ENCODE measurements at regions not wholly inside any gene's neighbourhood (a gene's known extent, or its start where the extent isn't known, plus 50 kb on each side); places are given as distances from the start of the nearest gene placed in this dataset.

DNA sequence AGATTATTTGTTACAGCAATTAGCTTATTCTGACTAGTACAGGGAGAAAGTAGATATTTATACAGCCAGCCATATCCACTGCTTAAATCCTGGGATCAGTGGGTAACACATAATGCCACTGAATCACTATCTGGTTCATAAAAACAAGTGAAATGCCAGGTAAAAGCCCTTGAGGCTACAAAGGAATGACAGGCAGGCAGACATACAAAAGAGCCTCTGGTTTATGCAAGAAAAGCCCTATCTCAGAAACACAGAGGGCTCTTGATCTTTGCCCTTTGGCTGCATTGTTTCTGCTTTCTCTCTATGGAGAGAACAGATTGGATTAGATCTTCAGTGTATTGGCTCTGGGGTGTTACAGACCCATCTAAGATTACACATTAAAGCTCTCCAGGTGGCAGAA lies 115.4 kb upstream of the GADL1 start:
- no peaks in the 10 kb centered on the region for H4K20me1 ChIP-seq (ENCODE audit: insufficient read depth, low read length)
- H3K27ac ChIP-seq (ENCODE audit: low read depth, low read length, poor library complexity, severe bottlenecking), result no peak overlapping the region
- H3K4me3 ChIP-seq (ENCODE audit: low read depth, low read length, poor library complexity, severe bottlenecking), result no peak overlapping the region
- H3K9me2 ChIP-seq (ENCODE audit: low read depth, low read length), result no peaks in the 10 kb centered on the region
- H3K79me2 ChIP-seq (ENCODE audit: insufficient read depth, low read length), result no peaks in the 10 kb centered on the region
- no peak overlapping the region for H2AFZ ChIP-seq (ENCODE audit: low read length)
- H3K4me2 ChIP-seq (ENCODE audit: low read length), result no peak overlapping the region
- no peaks in the 10 kb centered on the region for H3K9me3 ChIP-seq (ENCODE audit: low read length)
- H3K36me3 ChIP-seq (ENCODE audit: insufficient read depth, low read length), result no peaks in the 10 kb centered on the region
- no peaks in the 10 kb centered on the region for H3K4me1 ChIP-seq (ENCODE audit: insufficient read depth, low read length, severe bottlenecking)
- no peaks in the 10 kb centered on the region for H3F3A ChIP-seq (ENCODE audit: insufficient read depth, low read length)
- TF ChIP-seq CTCF (IDR thresholded peaks at IDR 0.05; ENCODE audit: low read length), result no peak
- H3K9ac ChIP-seq (ENCODE audit: low read length), result no peak overlapping the region
- H3K27me3 ChIP-seq (ENCODE audit: insufficient read depth, low read length), result no peaks in the 10 kb centered on the region

- Histone ChIP-seq H3K27me3 (ENCODE audit: insufficient read depth, low read length) (no peaks in the 10 kb centered on the region), H3K36me3 (ENCODE audit: insufficient read depth, low read length) (no peaks in the 10 kb centered on the region), H3F3A (ENCODE audit: insufficient read depth, low read length) (no peaks in the 10 kb centered on the region), H2AFZ (ENCODE audit: low read length) (no peak overlapping the region), H3K27ac (ENCODE audit: low read depth, low read length, poor library complexity, severe bottlenecking) (no peak overlapping the region), H3K4me1 (ENCODE audit: insufficient read depth, low read length, severe bottlenecking) (no peaks in the 10 kb centered on the region), H3K4me2 (ENCODE audit: low read length) (no peak overlapping the region), H3K4me3 (ENCODE audit: low read depth, low read length, poor library complexity, severe bottlenecking) (no peak overlapping the region), H3K79me2 (ENCODE audit: insufficient read depth, low read length) (no peaks in the 10 kb centered on the region), H3K9me2 (ENCODE audit: low read depth, low read length) (no peaks in the 10 kb centered on the region), H3K9me3 (ENCODE audit: low read length) (no peaks in the 10 kb centered on the region), H3K9ac (ENCODE audit: low read length) (no peak overlapping the region), H4K20me1 (ENCODE audit: insufficient read depth, low read length) (no peaks in the 10 kb centered on the region)
- TF ChIP-seq EZH2 (IDR thresholded peaks at IDR 0.05; ENCODE audit: borderline replicate concordance, low read length) (no peak), CTCF (IDR thresholded peaks at IDR 0.05; ENCODE audit: low read length) (no peak)
These were observed 116.0 kb upstream of the GADL1 start for GRCh38 chr3:31010491-31010890.

DNA sequence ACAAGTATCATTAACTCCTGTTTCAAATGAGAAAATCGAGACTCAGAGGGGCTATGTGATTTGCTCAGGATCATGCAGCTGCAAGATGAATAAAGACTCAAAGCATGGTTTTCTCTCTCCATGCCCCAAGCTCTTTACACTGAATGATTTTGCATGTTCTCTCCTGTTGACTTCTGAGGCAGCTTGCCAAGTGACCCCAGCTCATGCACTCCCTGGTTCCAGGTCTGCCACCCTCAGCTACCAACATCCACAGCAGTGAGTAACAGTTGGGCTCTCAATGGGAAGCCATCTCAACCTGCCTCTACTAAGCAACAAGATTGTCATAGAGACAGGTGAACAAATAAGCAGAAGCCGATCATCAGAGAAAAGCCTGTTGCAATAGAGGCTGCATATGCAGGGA lies 116.9 kb upstream of the GADL1 start:
- no peaks in the 10 kb centered on the region for H3K9me2 ChIP-seq (ENCODE audit: low read depth, low read length)
- H4K20me1 ChIP-seq (ENCODE audit: insufficient read depth, low read length), result no peaks in the 10 kb centered on the region
- no peak overlapping the region for H3K4me3 ChIP-seq (ENCODE audit: low read depth, low read length, poor library complexity, severe bottlenecking)
- TF ChIP-seq EZH2 (IDR thresholded peaks at IDR 0.05; ENCODE audit: borderline replicate concordance, low read length), result no peak
- no peak for TF ChIP-seq CTCF (IDR thresholded peaks at IDR 0.05; ENCODE audit: low read length)
- H2AFZ ChIP-seq (ENCODE audit: low read length), result no peak overlapping the region
- no peaks in the 10 kb centered on the region for H3K4me1 ChIP-seq (ENCODE audit: insufficient read depth, low read length, severe bottlenecking)
- no peak overlapping the region for H3K27ac ChIP-seq (ENCODE audit: low read depth, low read length, poor library complexity, severe bottlenecking)
- no peaks in the 10 kb centered on the region for H3F3A ChIP-seq (ENCODE audit: insufficient read depth, low read length)
- no peaks in the 10 kb centered on the region for H3K9me3 ChIP-seq (ENCODE audit: low read length)
- H3K4me2 ChIP-seq (ENCODE audit: low read length), result no peak overlapping the region
- H3K9ac ChIP-seq (ENCODE audit: low read length), result no peak overlapping the region
- H3K27me3 ChIP-seq (ENCODE audit: insufficient read depth, low read length), result no peaks in the 10 kb centered on the region
- no peaks in the 10 kb centered on the region for H3K36me3 ChIP-seq (ENCODE audit: insufficient read depth, low read length)
- no peaks in the 10 kb centered on the region for H3K79me2 ChIP-seq (ENCODE audit: insufficient read depth, low read length)
